Ishikawa (cell line): ENCODE measurements at regions not wholly inside any gene's neighbourhood (a gene's known extent, or its start where the extent isn't known, plus 50 kb on each side); places are given as distances from the start of the nearest gene placed in this dataset.

Experiments
- CEBPB ChIP-seq: IDR thresholded peaks from 2 replicates; pipeline ENCODE4 v1.6.1; 2012
- CREB1 ChIP-seq: IDR thresholded peaks from 2 replicates; pipeline ENCODE4 v1.6.1; 2012; ENCODE audit warnings: low read depth
- EGR1 ChIP-seq: IDR thresholded peaks from 2 replicates; pipeline ENCODE4 v1.6.1; 2012
- EP300 ChIP-seq: IDR thresholded peaks from 2 replicates; pipeline ENCODE4 v1.6.1; 2012; ENCODE audit warnings: borderline replicate concordance
- FOXM1 ChIP-seq: IDR thresholded peaks from 2 replicates; pipeline ENCODE4 v1.6.1; 2012; ENCODE audit warnings: low read depth, borderline replicate concordance
- MAX ChIP-seq: IDR thresholded peaks from 2 replicates; pipeline ENCODE4 v1.6.1; 2012
- NFIC ChIP-seq: IDR thresholded peaks from 2 replicates; pipeline ENCODE4 v1.6.1; 2012
- RAD21 ChIP-seq: IDR thresholded peaks from 2 replicates; pipeline ENCODE4 v1.6.1; 2012; ENCODE audit warnings: low read depth
- REST ChIP-seq: IDR thresholded peaks from 2 replicates; pipeline ENCODE4 v1.6.1; 2012; ENCODE audit warnings: low read depth, mild to moderate bottlenecking
- TAF1 ChIP-seq: IDR thresholded peaks from 2 replicates; pipeline ENCODE4 v1.6.1; 2012; ENCODE audit warnings: low read depth, mild to moderate bottlenecking
- TCF12 ChIP-seq: IDR thresholded peaks from 2 replicates; pipeline ENCODE4 v1.6.1; 2012; ENCODE audit warnings: low read depth
- TEAD4 ChIP-seq: IDR thresholded peaks from 2 replicates; pipeline ENCODE4 v1.6.1; 2012
- USF1 ChIP-seq: IDR thresholded peaks from 2 replicates; pipeline ENCODE4 v1.6.1; 2012
- YY1 ChIP-seq: IDR thresholded peaks from 2 replicates; pipeline ENCODE4 v1.6.1; 2012; ENCODE audit warnings: low read depth
- ZBTB7A ChIP-seq: IDR thresholded peaks from 2 replicates; pipeline ENCODE4 v1.6.1; 2012; ENCODE audit warnings: low read depth

- TF ChIP-seq MAX (no peak), FOXM1 (no peak), EP300 (no peak), USF1 (no peak), NFIC (no peak), CEBPB (no peak), TEAD4 (no peak), ZBTB7A (no peak)
Measured at GRCh38 chr16:49964973-49965372, 60.1 kb upstream of the CNEP1R1 start.

GRCh38 chr16:49967012-49967559 is 57.9 kb upstream of the CNEP1R1 start:
- no peak for TF ChIP-seq ZBTB7A
- TF ChIP-seq CREB1: no peak

GRCh38 chr16:49969091-49970030 is 55.7 kb upstream of the CNEP1R1 start:
- no peak for TF ChIP-seq TCF12
- no peak for TF ChIP-seq EGR1
- TF ChIP-seq EP300: no peak
- no peak for TF ChIP-seq TAF1
- TF ChIP-seq RAD21: no peak
- TF ChIP-seq NFIC: no peak
- TF ChIP-seq YY1: no peak
- no peak for TF ChIP-seq TEAD4
- TF ChIP-seq REST: no peak
- no peak for TF ChIP-seq CEBPB
- no peak for TF ChIP-seq USF1
- TF ChIP-seq FOXM1: no peak
- TF ChIP-seq ZBTB7A: no peak
- TF ChIP-seq CREB1: no peak
- no peak for TF ChIP-seq MAX

GRCh38 chr16:49970797-49971431 is 54.1 kb upstream of the CNEP1R1 start:
- no peak for TF ChIP-seq TAF1
- TF ChIP-seq TCF12: peak; percentile 83
- peak; percentile 70; the same call in 1 of the 2 replicates for TF ChIP-seq TEAD4
- peak; percentile 55; the same call in 1 of the 2 replicates for TF ChIP-seq EP300
- TF ChIP-seq FOXM1: no peak
- peak; percentile 1; the same call in 1 of the 2 replicates for TF ChIP-seq NFIC
- no peak for TF ChIP-seq REST

GRCh38 chr16:49972280-49972679 is 52.7 kb upstream of the CNEP1R1 start:
- TF ChIP-seq FOXM1 (no peak), REST (no peak), ZBTB7A (no peak), EP300 (no peak), TAF1 (no peak), CEBPB (no peak), CREB1 (no peak), YY1 (no peak), EGR1 (no peak), USF1 (no peak), MAX (no peak), RAD21 (no peak), NFIC (no peak), TEAD4 (no peak), TCF12 (no peak)
